ENCODE measurements at regions not wholly inside any gene's neighbourhood (a gene's known extent, or its start where the extent isn't known, plus 50 kb on each side); places are given as distances from the start of the nearest gene placed in this dataset.

- POLR2A ChIA-PET: interaction anchor here (0.7 kb wide), 1 partner anchor 763 kb away, joined by 3 read pairs; no protein-coding TSS in a partner anchor
- Histone ChIP-seq H3K36me3 (ENCODE audit: control insufficient read depth, insufficient read depth, low read length) (no peaks in the 10 kb centered on the region), H3K4me3 (ENCODE audit: low read depth in 2 of 2, low read length in 2 of 2) (no peak overlapping the region), H3K9me3 (ENCODE audit: control insufficient read depth, insufficient read depth, low read depth, low read length) (no peaks in the 10 kb centered on the region), H3K27me3 (ENCODE audit: control insufficient read depth, insufficient read depth, low read length) (no peaks in the 10 kb centered on the region; the same call in 1 of the 2 replicates), H3K27ac (ENCODE audit: low read length) (no peak overlapping the region), H3K4me1 (ENCODE audit: control insufficient read depth, insufficient read depth, low read length) (no peaks in the 10 kb centered on the region)
- ATAC-seq: no peak
- in situ Hi-C loops (cut with HindIII; ENCODE audit: low pct_unique_long_range_greater_than_20kb, low sequenced_read_pairs) (no loop called here), intact Hi-C loops (cut with micrococcal nuclease; ENCODE audit: unreplicated experiment) (no loop called here)
- BruUV-seq (replicated peaks): no TSS peak
- DNase-seq (ENCODE audit: low read depth, low spot score): no peak
- CTCF ChIA-PET: no interaction called here
- no peak for TF ChIP-seq CTCF (IDR thresholded peaks at IDR 0.05)
Observed at GRCh38 chr22:48156603-48157355, 1394.3 kb downstream of the TBC1D22A start.

GRCh38 chr22:48155446-48155845, 1393.0 kb downstream of the TBC1D22A start:
- H3K36me3 ChIP-seq (ENCODE audit: control insufficient read depth, insufficient read depth, low read length): no peaks in the 10 kb centered on the region
- no peaks in the 10 kb centered on the region; the same call in 1 of the 2 replicates for H3K27me3 ChIP-seq (ENCODE audit: control insufficient read depth, insufficient read depth, low read length)
- intact Hi-C loops (cut with micrococcal nuclease; ENCODE audit: unreplicated experiment): no loop called here
- DNase-seq (ENCODE audit: low read depth, low spot score) (no peak), ATAC-seq (no peak)
- POLR2A ChIA-PET: no interaction called here
- TF ChIP-seq CTCF (IDR thresholded peaks at IDR 0.05) (no peak), POLR2AphosphoS5 (IDR thresholded peaks at IDR 0.05; ENCODE audit: low read depth, low read length) (no peak), TCF7L2 (IDR thresholded peaks at IDR 0.05; ENCODE audit: low read depth, low read length) (no peak), SIN3A (IDR thresholded peaks at IDR 0.05; ENCODE audit: borderline replicate concordance, insufficient read depth, low read depth, low read length) (no peak), REST (IDR thresholded peaks at IDR 0.05; ENCODE audit: insufficient read depth in 1 of 2, low read depth in 2 of 2, low read length in 1 of 2) (no peak)
- in situ Hi-C loops (cut with HindIII; ENCODE audit: low pct_unique_long_range_greater_than_20kb, low sequenced_read_pairs): no loop called here
- H3K4me3 ChIP-seq (ENCODE audit: low read depth in 2 of 2, low read length in 2 of 2): no peak overlapping the region
- no TSS peak for BruUV-seq (replicated peaks)
- no peaks in the 10 kb centered on the region for H3K9me3 ChIP-seq (ENCODE audit: control insufficient read depth, insufficient read depth, low read depth, low read length)
- H3K4me1 ChIP-seq (ENCODE audit: control insufficient read depth, insufficient read depth, low read length): no peaks in the 10 kb centered on the region
- H3K27ac ChIP-seq (ENCODE audit: low read length): no peak overlapping the region
- CTCF ChIA-PET: no interaction called here

Data from Panc1 (cell line).